Erythroblast (primary cell): ENCODE measurements at regions not wholly inside any gene's neighbourhood (a gene's known extent, or its start where the extent isn't known, plus 50 kb on each side); places are given as distances from the start of the nearest gene placed in this dataset.

Experiments used
- GATA1 ChIP-seq: IDR thresholded peaks from 2 replicates; pipeline ENCODE4 v1.6.1; 2011; ENCODE audit warnings: low read depth, mild to moderate bottlenecking, control low read depth, low read length, moderate library complexity
- POLR2A ChIP-seq: IDR thresholded peaks from 2 replicates; pipeline ENCODE4 v1.6.1; 2011; ENCODE audit warnings: mild to moderate bottlenecking, low read length

DNA sequence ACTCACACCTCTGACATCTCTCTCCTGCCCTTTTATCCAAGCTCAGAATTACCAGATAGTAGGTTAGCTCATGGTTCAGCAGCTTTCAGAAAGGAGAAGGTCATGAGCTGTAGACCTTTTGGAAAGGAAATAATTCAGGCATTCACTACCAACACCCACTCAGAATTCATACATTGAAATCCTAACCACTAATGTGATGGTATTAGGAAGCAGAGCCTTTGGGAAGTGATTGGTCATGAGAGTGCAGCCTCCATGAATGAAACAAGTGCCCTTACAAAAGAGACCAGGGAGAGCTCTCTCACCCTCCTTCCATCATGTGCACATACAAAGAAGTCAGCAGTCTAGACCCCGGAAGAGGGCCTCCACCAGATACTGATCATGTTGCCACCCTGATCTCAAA, 315.8 kb upstream of the CCDC54 start:
- TF ChIP-seq POLR2A (no peak), GATA1 (no peak)
